GM12872 (cell line): ENCODE measurements at regions not wholly inside any gene's neighbourhood (a gene's known extent, or its start where the extent isn't known, plus 50 kb on each side); places are given as distances from the start of the nearest gene placed in this dataset.

Experiments
- TF ChIP-seq, protein P1 (sequence below): IDR thresholded peaks from 3 replicates; pipeline ENCODE4 v1.5.1; 2011; ENCODE audit warnings: low read depth, mild to moderate bottlenecking, low read length, moderate library complexity; ENCODE audit not compliant: insufficient read depth

DNA sequence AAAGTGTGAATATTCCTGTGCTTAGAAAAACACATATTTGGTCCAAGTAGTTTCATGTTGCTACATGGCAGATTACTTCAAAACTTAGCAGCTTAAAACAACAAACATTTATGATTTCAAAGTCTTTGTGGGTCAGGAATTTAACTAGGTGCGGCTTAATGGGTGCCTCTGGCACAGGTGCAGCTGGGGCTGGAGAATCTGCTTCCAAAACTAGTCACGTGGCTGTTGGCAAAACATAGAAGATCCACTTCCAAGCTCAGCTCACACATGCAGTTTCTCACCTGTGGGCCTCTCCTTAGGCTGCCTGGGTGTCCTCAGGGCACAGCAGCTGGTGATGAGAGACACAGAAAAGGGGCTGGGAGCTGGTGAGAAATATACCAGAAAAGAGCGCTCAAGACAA lies 263.4 kb downstream of the TTLL7 start:
- TF ChIP-seq, protein P1, sequence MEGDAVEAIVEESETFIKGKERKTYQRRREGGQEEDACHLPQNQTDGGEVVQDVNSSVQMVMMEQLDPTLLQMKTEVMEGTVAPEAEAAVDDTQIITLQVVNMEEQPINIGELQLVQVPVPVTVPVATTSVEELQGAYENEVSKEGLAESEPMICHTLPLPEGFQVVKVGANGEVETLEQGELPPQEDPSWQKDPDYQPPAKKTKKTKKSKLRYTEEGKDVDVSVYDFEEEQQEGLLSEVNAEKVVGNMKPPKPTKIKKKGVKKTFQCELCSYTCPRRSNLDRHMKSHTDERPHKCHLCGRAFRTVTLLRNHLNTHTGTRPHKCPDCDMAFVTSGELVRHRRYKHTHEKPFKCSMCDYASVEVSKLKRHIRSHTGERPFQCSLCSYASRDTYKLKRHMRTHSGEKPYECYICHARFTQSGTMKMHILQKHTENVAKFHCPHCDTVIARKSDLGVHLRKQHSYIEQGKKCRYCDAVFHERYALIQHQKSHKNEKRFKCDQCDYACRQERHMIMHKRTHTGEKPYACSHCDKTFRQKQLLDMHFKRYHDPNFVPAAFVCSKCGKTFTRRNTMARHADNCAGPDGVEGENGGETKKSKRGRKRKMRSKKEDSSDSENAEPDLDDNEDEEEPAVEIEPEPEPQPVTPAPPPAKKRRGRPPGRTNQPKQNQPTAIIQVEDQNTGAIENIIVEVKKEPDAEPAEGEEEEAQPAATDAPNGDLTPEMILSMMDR: no peak

DNA sequence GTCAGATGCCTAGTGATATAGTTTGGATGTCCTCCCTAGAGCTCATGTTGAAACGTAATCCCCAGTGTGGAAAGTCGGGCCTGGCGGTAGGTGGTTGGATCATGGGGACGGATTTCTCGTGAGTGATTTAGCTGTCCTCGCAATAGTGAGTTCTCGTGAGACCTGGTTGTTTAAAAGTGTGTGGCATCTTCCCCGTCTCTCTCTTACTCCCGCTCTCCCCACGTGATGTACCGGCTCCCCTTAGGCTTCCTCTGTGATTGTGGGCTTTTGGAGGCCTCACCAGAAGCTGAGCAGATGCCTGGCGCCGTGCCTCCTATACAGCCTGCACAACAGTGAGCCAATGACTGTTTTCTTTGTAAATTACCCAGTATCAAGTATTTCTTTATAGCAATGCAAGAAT lies 264.5 kb downstream of the TTLL7 start:
- TF ChIP-seq, protein P1: no peak

DNA sequence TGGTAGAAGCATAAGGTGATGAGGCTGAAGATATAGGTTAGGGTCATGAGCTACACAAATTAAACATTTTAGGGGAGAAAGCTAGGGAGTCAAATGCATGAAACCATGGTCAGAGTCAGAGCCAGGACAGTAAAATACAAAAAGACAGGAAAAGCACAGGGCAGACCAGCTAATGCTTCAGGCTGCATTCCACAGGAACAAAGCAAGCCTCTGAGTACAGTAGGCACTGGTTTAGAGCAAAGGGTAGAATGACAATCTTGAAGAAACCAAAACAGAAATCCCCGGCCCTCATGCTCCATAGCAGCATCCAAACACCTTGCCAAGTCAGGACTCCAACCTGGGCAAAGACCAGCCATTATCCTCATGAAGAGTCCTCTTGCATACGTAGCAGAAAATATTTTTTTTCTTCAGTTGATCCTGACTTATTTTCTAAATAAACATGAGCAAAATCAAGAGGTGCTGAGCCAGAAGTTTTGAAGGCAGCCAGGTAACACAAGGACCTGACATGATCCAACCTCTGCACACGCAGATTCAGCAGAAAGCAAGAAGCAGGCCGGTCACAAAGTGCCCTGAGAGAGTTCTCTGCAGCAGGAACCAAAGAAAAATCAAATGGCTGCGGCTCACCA lies 273.1 kb downstream of the TTLL7 start:
- TF ChIP-seq, protein P1: no peak

DNA sequence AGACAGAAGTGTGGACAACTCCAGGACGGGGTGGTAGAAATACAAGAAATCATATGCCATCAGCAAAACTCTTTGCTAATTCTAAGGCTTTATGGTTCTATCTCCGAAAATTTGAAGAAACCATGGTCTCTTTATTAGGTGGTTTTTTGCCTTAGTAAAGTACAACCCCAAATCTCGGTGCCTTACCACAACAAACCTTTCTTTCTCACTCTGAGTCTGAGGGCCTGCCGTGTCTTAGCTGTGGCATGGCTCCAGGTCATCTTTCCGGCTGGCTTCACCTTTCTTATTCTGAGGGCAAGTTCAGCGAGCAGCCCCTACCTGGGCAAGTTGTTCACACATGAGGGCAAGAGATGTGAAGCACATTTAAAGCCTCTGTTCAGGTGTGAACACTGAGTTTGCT lies 280.6 kb downstream of the TTLL7 start:
- TF ChIP-seq, protein P1: no peak

DNA sequence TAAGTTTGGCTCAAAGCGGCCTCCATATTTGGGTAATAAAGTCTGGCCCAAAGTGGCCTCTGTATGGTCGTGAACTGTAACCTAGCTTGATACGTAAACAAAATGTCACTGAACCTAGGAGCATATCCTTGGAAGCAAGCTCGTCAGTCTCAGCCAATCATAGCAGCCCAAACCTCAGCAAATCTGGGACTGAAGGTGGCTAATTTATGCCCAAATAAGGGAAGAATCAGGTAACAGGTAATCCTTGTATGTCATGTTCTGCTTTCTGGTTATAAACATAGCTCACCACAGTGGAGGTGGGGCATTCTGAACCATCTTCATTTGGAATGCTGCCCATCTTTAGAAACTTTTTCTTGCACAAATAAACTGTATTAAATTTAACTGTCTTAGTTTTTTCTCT lies 281.1 kb downstream of the TTLL7 start:
- TF ChIP-seq, protein P1: no peak

DNA sequence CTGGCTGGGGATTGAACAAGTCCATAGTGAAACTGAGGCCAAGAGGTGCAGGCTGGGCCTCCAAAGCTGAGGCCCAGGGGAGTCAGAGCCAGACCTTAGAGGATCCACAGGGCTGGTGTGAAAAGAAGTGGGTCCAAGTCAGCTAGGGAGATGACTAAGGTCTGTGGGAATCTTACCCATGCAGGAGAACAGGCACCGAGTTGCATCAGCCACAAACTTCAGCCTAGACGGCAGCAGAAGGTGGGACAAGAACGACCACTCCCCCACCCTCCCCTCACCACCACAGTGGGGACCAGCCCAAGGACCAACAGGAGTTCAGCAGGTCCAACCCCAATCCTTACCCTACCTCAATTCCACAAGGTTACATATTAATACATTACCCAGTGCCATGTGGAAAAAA lies 282.3 kb downstream of the TTLL7 start:
- TF ChIP-seq, protein P1: no peak

DNA sequence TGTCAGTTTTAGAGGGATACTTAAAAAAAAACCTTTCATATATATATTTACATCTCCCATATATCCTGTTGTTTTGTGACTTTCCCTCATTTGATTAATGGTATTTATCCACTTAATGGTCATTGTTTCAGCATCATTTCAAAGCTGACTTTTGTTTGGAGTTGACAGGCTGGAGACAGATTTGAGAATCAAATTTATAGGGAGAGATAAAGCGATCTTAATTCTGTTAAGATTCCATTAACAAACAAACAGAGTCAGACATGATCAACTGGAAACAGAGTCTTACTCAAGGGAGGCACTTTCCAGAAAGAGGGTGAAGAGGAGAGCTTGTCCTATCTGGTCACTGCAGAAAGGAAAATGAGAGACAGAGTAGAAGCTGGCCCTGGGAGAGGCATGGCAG lies 283.4 kb downstream of the TTLL7 start:
- TF ChIP-seq, protein P1: no peak
